ENCODE measurements at regions not wholly inside any gene's neighbourhood (a gene's known extent, or its start where the extent isn't known, plus 50 kb on each side); places are given as distances from the start of the nearest gene placed in this dataset.

- H3K27me3 Mint-ChIP-seq, result peaks cover 25 to 53% of the 10 kb centered on the region in 2 donors
These were observed 186.2 kb downstream of the RAMP3 start for GRCh38 chr7:45343746-45344145.

GRCh38 chr7:45347804-45348203 lies 190.2 kb downstream of the RAMP3 start:
- H3K9me3 Mint-ChIP-seq, result no peaks in the 10 kb centered on the region
- H3K27ac Mint-ChIP-seq, result no peak overlapping the region
- no peak overlapping the region for H3K4me3 Mint-ChIP-seq
- H3K4me1 Mint-ChIP-seq (ENCODE audit: low read depth in 2 of 2), result no peaks in the 10 kb centered on the region
- ATAC-seq (no peak), DNase-seq (ENCODE audit: low spot score) (no peak)
- H3K27me3 Mint-ChIP-seq, result peaks cover 11 to 56% of the 10 kb centered on the region in 2 donors
- no peaks in the 10 kb centered on the region for H3K36me3 Mint-ChIP-seq

More at GRCh38 chr7:45343746-45344145, 186.2 kb downstream of the RAMP3 start:
- Mint-ChIP-seq H3K36me3 (no peaks in the 10 kb centered on the region), H3K4me3 (no peak overlapping the region), H3K9me3 (no peaks in the 10 kb centered on the region), H3K27ac (no peak overlapping the region), H3K4me1 (ENCODE audit: low read depth in 2 of 2) (no peaks in the 10 kb centered on the region)
- DNase-seq (ENCODE audit: low spot score), result no peak
- ATAC-seq, result no peak

GRCh38 chr7:45349090-45349489 lies 191.5 kb downstream of the RAMP3 start:
- Mint-ChIP-seq H3K27ac (no peak overlapping the region), H3K4me1 (ENCODE audit: low read depth in 2 of 2) (no peaks in the 10 kb centered on the region)
- no peak for DNase-seq (ENCODE audit: low spot score)

GRCh38 chr7:45350896-45351295 lies 193.3 kb downstream of the RAMP3 start:
- H3K9me3 Mint-ChIP-seq, result no peaks in the 10 kb centered on the region
- H3K4me3 Mint-ChIP-seq, result no peak overlapping the region
- ATAC-seq, result no peak
- H3K36me3 Mint-ChIP-seq, result no peaks in the 10 kb centered on the region
- H3K27ac Mint-ChIP-seq, result no peak overlapping the region
- H3K4me1 Mint-ChIP-seq (ENCODE audit: low read depth in 2 of 2), result no peaks in the 10 kb centered on the region
- no peak for DNase-seq (ENCODE audit: low spot score)
- H3K27me3 Mint-ChIP-seq, result peaks cover 14 to 73% of the 10 kb centered on the region in 2 donors

More at GRCh38 chr7:45349090-45349489, 191.5 kb downstream of the RAMP3 start:
- Mint-ChIP-seq H3K27me3 (peaks cover 9 to 58% of the 10 kb centered on the region in 2 donors), H3K9me3 (no peaks in the 10 kb centered on the region), H3K36me3 (no peaks in the 10 kb centered on the region), H3K4me3 (no peak overlapping the region)
- no peak for ATAC-seq

GRCh38 chr7:45358287-45358686 lies 200.7 kb downstream of the RAMP3 start:
- no peak for ATAC-seq
- no peak for DNase-seq (ENCODE audit: low spot score)
- Mint-ChIP-seq H3K27ac (no peak overlapping the region), H3K4me1 (ENCODE audit: low read depth in 2 of 2) (no peaks in the 10 kb centered on the region), H3K4me3 (no peak overlapping the region), H3K36me3 (no peaks in the 10 kb centered on the region), H3K27me3 (peaks cover 17 to 66% of the 10 kb centered on the region in 2 donors), H3K9me3 (peaks cover 4% of the 10 kb centered on the region)

- Mint-ChIP-seq H3K36me3 (no peaks in the 10 kb centered on the region), H3K4me1 (ENCODE audit: low read depth in 2 of 2) (no peaks in the 10 kb centered on the region), H3K9me3 (peaks cover 4% of the 10 kb centered on the region), H3K4me3 (no peak overlapping the region), H3K27me3 (peaks cover 15 to 56% of the 10 kb centered on the region in 2 donors), H3K27ac (no peak overlapping the region)
- ATAC-seq (no peak), DNase-seq (ENCODE audit: low spot score) (no peak)
These were observed 201.7 kb downstream of the RAMP3 start for GRCh38 chr7:45359250-45359649.

GRCh38 chr7:45359776-45360175 lies 202.2 kb downstream of the RAMP3 start:
- Mint-ChIP-seq H3K9me3 (peaks cover 4% of the 10 kb centered on the region), H3K4me1 (ENCODE audit: low read depth in 2 of 2) (no peaks in the 10 kb centered on the region), H3K36me3 (no peaks in the 10 kb centered on the region), H3K4me3 (no peak overlapping the region), H3K27me3 (peaks cover 12 to 51% of the 10 kb centered on the region in 2 donors), H3K27ac (no peak overlapping the region)
- no peak for ATAC-seq
- DNase-seq (ENCODE audit: low spot score), result no peak

GRCh38 chr7:45363669-45364068 lies 206.1 kb downstream of the RAMP3 start:
- Mint-ChIP-seq H3K4me3 (no peak overlapping the region), H3K4me1 (ENCODE audit: low read depth in 2 of 2) (no peaks in the 10 kb centered on the region), H3K36me3 (no peaks in the 10 kb centered on the region), H3K27ac (no peak overlapping the region), H3K9me3 (peaks cover 4% of the 10 kb centered on the region), H3K27me3 (peaks cover 15 to 30% of the 10 kb centered on the region in 2 donors)
- peak in 1 of 2 donors; percentile 37 for ATAC-seq
- DNase-seq (ENCODE audit: low spot score), result no peak

- no peaks in the 10 kb centered on the region for H3K9me3 Mint-ChIP-seq
- DNase-seq (ENCODE audit: low spot score), result no peak
- no peaks in the 10 kb centered on the region for H3K36me3 Mint-ChIP-seq
- H3K27me3 Mint-ChIP-seq, result peaks cover 12 to 33% of the 10 kb centered on the region in 2 donors
- no peak for ATAC-seq
- H3K27ac Mint-ChIP-seq, result no peak overlapping the region
- no peaks in the 10 kb centered on the region for H3K4me1 Mint-ChIP-seq (ENCODE audit: low read depth in 2 of 2)
- H3K4me3 Mint-ChIP-seq, result no peak overlapping the region
These were observed 207.8 kb downstream of the RAMP3 start for GRCh38 chr7:45365341-45365740.

- DNase-seq (ENCODE audit: low spot score) (no peak), ATAC-seq (peak; percentile 36 to 51)
- H3K36me3 Mint-ChIP-seq, result no peaks in the 10 kb centered on the region
- no peak overlapping the region for H3K27ac Mint-ChIP-seq
- no peak overlapping the region for H3K4me3 Mint-ChIP-seq
- H3K27me3 Mint-ChIP-seq, result peaks cover 18 to 43% of the 10 kb centered on the region in 2 donors
- no peaks in the 10 kb centered on the region for H3K9me3 Mint-ChIP-seq
- H3K4me1 Mint-ChIP-seq (ENCODE audit: low read depth in 2 of 2), result no peaks in the 10 kb centered on the region
These were observed 207.7 kb upstream of the ADCY1 start for GRCh38 chr7:45366475-45366874.

- Mint-ChIP-seq H3K27ac (no peak overlapping the region), H3K4me1 (ENCODE audit: low read depth in 2 of 2) (no peaks in the 10 kb centered on the region), H3K4me3 (no peak overlapping the region), H3K36me3 (no peaks in the 10 kb centered on the region), H3K27me3 (peaks cover 18 to 43% of the 10 kb centered on the region in 2 donors), H3K9me3 (no peaks in the 10 kb centered on the region)
- ATAC-seq (no peak), DNase-seq (ENCODE audit: low spot score) (no peak)
These were observed 207.1 kb upstream of the ADCY1 start for GRCh38 chr7:45367026-45367425.

- no peaks in the 10 kb centered on the region for H3K9me3 Mint-ChIP-seq
- ATAC-seq, result no peak
- no peak overlapping the region for H3K27ac Mint-ChIP-seq
These were observed 205.9 kb upstream of the ADCY1 start for GRCh38 chr7:45368129-45368807.

GRCh38 chr7:45384499-45384898 lies 189.7 kb upstream of the ADCY1 start:
- Mint-ChIP-seq H3K27ac (no peak overlapping the region), H3K36me3 (no peaks in the 10 kb centered on the region), H3K4me3 (no peak overlapping the region), H3K4me1 (ENCODE audit: low read depth in 2 of 2) (no peaks in the 10 kb centered on the region), H3K9me3 (no peaks in the 10 kb centered on the region), H3K27me3 (peaks cover 7 to 16% of the 10 kb centered on the region in 2 donors)
- no peak for ATAC-seq
- DNase-seq (ENCODE audit: low spot score), result no peak

More at GRCh38 chr7:45368129-45368807, 205.9 kb upstream of the ADCY1 start:
- no peak for DNase-seq (ENCODE audit: low spot score)
- peaks cover 16 to 41% of the 10 kb centered on the region in 2 donors for H3K27me3 Mint-ChIP-seq
- H3K4me1 Mint-ChIP-seq (ENCODE audit: low read depth in 2 of 2), result no peaks in the 10 kb centered on the region
- no peaks in the 10 kb centered on the region for H3K36me3 Mint-ChIP-seq
- no peak overlapping the region for H3K4me3 Mint-ChIP-seq

GRCh38 chr7:45387837-45388236 lies 186.3 kb upstream of the ADCY1 start:
- Mint-ChIP-seq H3K4me1 (ENCODE audit: low read depth in 2 of 2) (no peaks in the 10 kb centered on the region), H3K9me3 (no peaks in the 10 kb centered on the region), H3K4me3 (no peak overlapping the region), H3K27ac (no peak overlapping the region), H3K27me3 (peaks cover 3 to 8% of the 10 kb centered on the region in 2 donors), H3K36me3 (no peaks in the 10 kb centered on the region)
- DNase-seq (ENCODE audit: low spot score) (no peak), ATAC-seq (no peak)
